Left ventricle myocardium inferior (tissue), 1 donor: ENCODE measurements at regions not wholly inside any gene's neighbourhood (a gene's known extent, or its start where the extent isn't known, plus 50 kb on each side); places are given as distances from the start of the nearest gene placed in this dataset.
"Not testable (repeated sequence)": the region's sequence is repeated elsewhere in the genome, so short reads cannot be mapped to it uniquely, and the experiment has no call there.

Source experiments
- DNase-seq: peaks from one replicate; pipeline ENCODE4 v3.0.0-alpha.2; 2020
- H3K27ac ChIP-seq: fragments of 200-600 bp; replicated peaks from 2 replicates; pipeline ENCODE4 v1.8.0; 2021
- H3K27me3 ChIP-seq: fragments of 200-600 bp; 2 replicates; pipeline ENCODE4 v1.8.0; 2021; ENCODE audit warnings: low read depth
- H3K36me3 ChIP-seq: fragments of 200-600 bp; 2 replicates; pipeline ENCODE4 v1.8.0; 2021
- H3K4me1 ChIP-seq: fragments of 200-600 bp; 2 replicates; pipeline ENCODE4 v1.8.0; 2021
- H3K4me3 ChIP-seq: fragments of 200-600 bp; 2 replicates; pipeline ENCODE4 v1.8.0; 2021; ENCODE audit warnings: mild to moderate bottlenecking, moderate library complexity
- H3K9me3 ChIP-seq: fragments of 200-600 bp; replicated peaks from 2 replicates; pipeline ENCODE4 v1.8.0; 2021
- CTCF ChIP-seq: fragments of 200-600 bp; IDR thresholded peaks from 2 replicates; pipeline ENCODE4 v1.8.0; 2021; ENCODE audit warnings: antibody characterized with exemption, mild to moderate bottlenecking, borderline replicate concordance
- intact Hi-C: fragments of 100-400 bp; cut with micrococcal nuclease; formaldehyde crosslinking; loops from one replicate; pipeline ENCODE4 v1.11.0; 2022
- donor health status: DM: no; HTN: yes; CAD: no; lungs with severe emphysema.

- H3K4me3 ChIP-seq, DNase-seq, H3K27ac ChIP-seq, H3K36me3 ChIP-seq, H3K27me3 ChIP-seq, H3K4me1 ChIP-seq, intact Hi-C loops, H3K9me3 ChIP-seq: not testable (repeated sequence)
Observed at GRCh38 chrY:18599606-18600005, 53.1 kb downstream of the HSFY1 start.

- H3K4me3 ChIP-seq, DNase-seq, H3K36me3 ChIP-seq, H3K4me1 ChIP-seq, H3K27ac ChIP-seq, intact Hi-C loops, H3K27me3 ChIP-seq, H3K9me3 ChIP-seq: not testable (repeated sequence)
Observed at GRCh38 chrY:18601287-18601686, 54.8 kb downstream of the HSFY1 start.

GRCh38 chrY:18606251-18606650, 59.7 kb downstream of the HSFY1 start:
- H3K9me3 ChIP-seq, H3K36me3 ChIP-seq, H3K27ac ChIP-seq, H3K27me3 ChIP-seq, H3K4me1 ChIP-seq, intact Hi-C loops, H3K4me3 ChIP-seq, DNase-seq: not testable (repeated sequence)

- H3K4me3 ChIP-seq, H3K4me1 ChIP-seq, DNase-seq, H3K27me3 ChIP-seq, intact Hi-C loops, H3K9me3 ChIP-seq, H3K36me3 ChIP-seq, H3K27ac ChIP-seq: not testable (repeated sequence)
Observed at GRCh38 chrY:18608205-18608604, 61.7 kb downstream of the HSFY1 start.

GRCh38 chrY:18615809-18616208, 69.3 kb downstream of the HSFY1 start:
- H3K27me3 ChIP-seq, H3K9me3 ChIP-seq, H3K4me1 ChIP-seq, H3K4me3 ChIP-seq, H3K36me3 ChIP-seq, H3K27ac ChIP-seq, intact Hi-C loops, DNase-seq: not testable (repeated sequence)

- H3K4me1 ChIP-seq, H3K36me3 ChIP-seq, DNase-seq, H3K27ac ChIP-seq, intact Hi-C loops, H3K4me3 ChIP-seq, H3K9me3 ChIP-seq, H3K27me3 ChIP-seq: not testable (repeated sequence)
Observed at GRCh38 chrY:18629805-18630516, 83.4 kb downstream of the HSFY1 start.

- H3K4me1 ChIP-seq, H3K27me3 ChIP-seq, intact Hi-C loops, H3K27ac ChIP-seq, H3K4me3 ChIP-seq, H3K36me3 ChIP-seq, H3K9me3 ChIP-seq, DNase-seq: not testable (repeated sequence)
Observed at GRCh38 chrY:18630571-18630970, 84.1 kb downstream of the HSFY1 start.

GRCh38 chrY:18631610-18632009, 85.1 kb downstream of the HSFY1 start:
- H3K4me1 ChIP-seq, H3K36me3 ChIP-seq, DNase-seq, H3K27me3 ChIP-seq, intact Hi-C loops, H3K27ac ChIP-seq, H3K9me3 ChIP-seq, H3K4me3 ChIP-seq: not testable (repeated sequence)

- H3K27ac ChIP-seq = no peak overlapping the region
- H3K4me1 ChIP-seq = no peaks in the 10 kb centered on the region
- no peak for DNase-seq
- no peaks in the 10 kb centered on the region for H3K27me3 ChIP-seq
- no peaks in the 10 kb centered on the region for H3K36me3 ChIP-seq
- no peak for TF ChIP-seq CTCF
- H3K9me3 ChIP-seq = no peaks in the 10 kb centered on the region
- H3K4me3 ChIP-seq = no peak overlapping the region
- intact Hi-C loops = no loop called here
Observed at GRCh38 chrY:18650746-18651145, 104.2 kb downstream of the HSFY1 start.

GRCh38 chrY:18664559-18664958, 109.0 kb downstream of the HSFY2 start:
- Histone ChIP-seq H3K27ac (no peak overlapping the region), H3K9me3 (no peaks in the 10 kb centered on the region), H3K4me3 (no peak overlapping the region), H3K36me3 (no peaks in the 10 kb centered on the region), H3K27me3 (no peaks in the 10 kb centered on the region), H3K4me1 (no peaks in the 10 kb centered on the region)
- no peak for DNase-seq
- TF ChIP-seq CTCF = no peak
- intact Hi-C loops = no loop called here
